Esophagus squamous epithelium (tissue), 5 donors: ENCODE measurements at regions not wholly inside any gene's neighbourhood (a gene's known extent, or its start where the extent isn't known, plus 50 kb on each side); places are given as distances from the start of the nearest gene placed in this dataset.
"Not testable (repeated sequence)": the region's sequence is repeated elsewhere in the genome, so short reads cannot be mapped to it uniquely, and the experiment has no call there.

Experiments used
- DNase-seq: peaks from one replicate; lab custom pipeline; 2025; lab: John Stamatoyannopoulos, UW
- H3K27ac ChIP-seq, 4 donors: fragments of 200-600 bp; sonication (generic); one replicate each; pipeline ENCODE4 v1.5.1; 2016 to 2019; ENCODE audit warnings: mild to moderate bottlenecking in 1 of 4
- H3K27me3 ChIP-seq, 4 donors: fragments of 200-600 bp; sonication (generic); 1 replicate in 3 of 4; 2 replicates in 1 of 4; pipeline versions ENCODE4 v1.5.1 to v1.6.0; 2017 to 2021; ENCODE audit warnings: antibody characterized with exemption in 1 of 4
- H3K36me3 ChIP-seq, 3 donors: fragments of 200-600 bp; sonication (generic); one replicate each; pipeline ENCODE4 v1.5.1; 2016 to 2019
- H3K4me1 ChIP-seq, 3 donors: fragments of 200-600 bp; sonication (generic); one replicate each; pipeline ENCODE4 v1.5.1; 2017 to 2019
- H3K4me3 ChIP-seq, 4 donors: fragments of 200-600 bp; sonication (generic); 1 replicate in 3 of 4; 2 replicates in 1 of 4; pipeline ENCODE4 v1.5.1; 2016 to 2019; ENCODE audit warnings: mild to moderate bottlenecking in 2 of 4, moderate library complexity in 1 of 4
- H3K9me3 ChIP-seq, 3 donors: fragments of 200-600 bp; sonication (generic); one replicate each; pipeline ENCODE4 v1.5.1; 2016 to 2019
- CTCF ChIP-seq, 6 experiments: fragments of 450-650 bp in 4 of 6; fragments of 200-600 bp in 2 of 6; sonication (generic) in 2 of 6; IDR thresholded peaks; one replicate each; pipeline ENCODE4 v1.5.1; 2016 to 2019; ENCODE audit warnings: antibody characterized with exemption in 6 of 6, mild to moderate bottlenecking in 4 of 6, moderate library complexity in 4 of 6
- POLR2A ChIP-seq, 4 donors: fragments of 450-650 bp; IDR thresholded peaks; one replicate each; pipeline ENCODE4 v1.6.1; 2017; ENCODE audit warnings: antibody characterized with exemption in 4 of 4, mild to moderate bottlenecking in 4 of 4, moderate library complexity in 3 of 4
- WGBS, 2 donors: methylation state at CpG; one replicate each; pipeline ENCODE4 v1.1.5; 2018; 5-methylcytosine and 5-hydroxymethylcytosine counted together
- intact Hi-C: fragments of 100-400 bp; cut with DNase I; formaldehyde crosslinking; loops from one replicate; pipeline ENCODE4 v1.15.0; 2022
- donor health status: DM: yes; HTN: yes; CAD: no.

- no peaks in the 10 kb centered on the region for H3K36me3 ChIP-seq
- H3K27ac ChIP-seq = no peak overlapping the region
- TF ChIP-seq POLR2A (IDR thresholded peaks at IDR 0.05) (no peak), CTCF (IDR thresholded peaks at IDR 0.05) (no peak)
- 87 to 100% methylated on average over 2 of the region's 2 CpGs for WGBS, 2 donors
- intact Hi-C loops = no loop called here
- no peaks in the 10 kb centered on the region for H3K27me3 ChIP-seq
- H3K4me1 ChIP-seq = no peaks in the 10 kb centered on the region
- DNase-seq = no peak
- no peaks in the 10 kb centered on the region for H3K9me3 ChIP-seq
- no peak overlapping the region for H3K4me3 ChIP-seq
Observed at GRCh38 chrX:87968118-87968517, 450.5 kb downstream of the KLHL4 start.

- H3K4me3 ChIP-seq, H3K4me1 ChIP-seq, DNase-seq, H3K9me3 ChIP-seq, H3K36me3 ChIP-seq, H3K27ac ChIP-seq, intact Hi-C loops, H3K27me3 ChIP-seq: not testable (repeated sequence)
- WGBS, 2 donors = 62% methylated on average over 6 of the region's 6 CpGs; no CpG with 5 or more reads in 1 of the 2 donors
Observed at GRCh38 chrX:87972121-87972520, 454.5 kb downstream of the KLHL4 start.

GRCh38 chrX:87975365-87975764, 457.8 kb downstream of the KLHL4 start:
- WGBS, 2 donors = 50 to 77% methylated on average over 1 of the region's 1 CpG
- Histone ChIP-seq H3K4me3 (no peak overlapping the region), H3K27ac (no peak overlapping the region), H3K4me1 (no peaks in the 10 kb centered on the region), H3K36me3 (no peaks in the 10 kb centered on the region), H3K9me3 (no peaks in the 10 kb centered on the region), H3K27me3 (no peaks in the 10 kb centered on the region)
- no peak for DNase-seq
- intact Hi-C loops = no loop called here
- no peak for TF ChIP-seq POLR2A (IDR thresholded peaks at IDR 0.05)
- no peak for TF ChIP-seq CTCF (IDR thresholded peaks at IDR 0.05)

GRCh38 chrX:88007873-88008272, 490.3 kb downstream of the KLHL4 start:
- DNase-seq, H3K36me3 ChIP-seq, H3K27me3 ChIP-seq, intact Hi-C loops, H3K4me1 ChIP-seq, H3K4me3 ChIP-seq, H3K9me3 ChIP-seq, H3K27ac ChIP-seq: not testable (repeated sequence)
- 68 to 69% methylated on average over 2 to 3 of the region's 3 CpGs for WGBS, 2 donors

- Histone ChIP-seq H3K27me3 (no peaks in the 10 kb centered on the region), H3K4me3 (no peak overlapping the region), H3K27ac (no peak overlapping the region), H3K4me1 (no peaks in the 10 kb centered on the region), H3K36me3 (no peaks in the 10 kb centered on the region), H3K9me3 (no peaks in the 10 kb centered on the region)
- 61 to 81% methylated on average over 3 of the region's 3 CpGs for WGBS, 2 donors
- no peak for DNase-seq
- intact Hi-C loops = no loop called here
- no peak for TF ChIP-seq POLR2A (IDR thresholded peaks at IDR 0.05)
- no peak for TF ChIP-seq CTCF (IDR thresholded peaks at IDR 0.05)
Observed at GRCh38 chrX:88024022-88024421, 506.4 kb downstream of the KLHL4 start.

GRCh38 chrX:88072339-88073030, 554.9 kb downstream of the KLHL4 start:
- Histone ChIP-seq H3K4me3 (no peak overlapping the region), H3K27ac (no peak overlapping the region), H3K9me3 (no peaks in the 10 kb centered on the region), H3K36me3 (no peaks in the 10 kb centered on the region), H3K4me1 (no peaks in the 10 kb centered on the region), H3K27me3 (no peaks in the 10 kb centered on the region)
- DNase-seq = no peak
- WGBS, 2 donors = 67 to 74% methylated on average over 2 of the region's 2 CpGs
- no peak for TF ChIP-seq POLR2A (IDR thresholded peaks at IDR 0.05)
- no peak for TF ChIP-seq CTCF (IDR thresholded peaks at IDR 0.05)
- intact Hi-C loops = no loop called here
